ENCODE measurements at regions not wholly inside any gene's neighbourhood (a gene's known extent, or its start where the extent isn't known, plus 50 kb on each side); places are given as distances from the start of the nearest gene placed in this dataset.

DNA sequence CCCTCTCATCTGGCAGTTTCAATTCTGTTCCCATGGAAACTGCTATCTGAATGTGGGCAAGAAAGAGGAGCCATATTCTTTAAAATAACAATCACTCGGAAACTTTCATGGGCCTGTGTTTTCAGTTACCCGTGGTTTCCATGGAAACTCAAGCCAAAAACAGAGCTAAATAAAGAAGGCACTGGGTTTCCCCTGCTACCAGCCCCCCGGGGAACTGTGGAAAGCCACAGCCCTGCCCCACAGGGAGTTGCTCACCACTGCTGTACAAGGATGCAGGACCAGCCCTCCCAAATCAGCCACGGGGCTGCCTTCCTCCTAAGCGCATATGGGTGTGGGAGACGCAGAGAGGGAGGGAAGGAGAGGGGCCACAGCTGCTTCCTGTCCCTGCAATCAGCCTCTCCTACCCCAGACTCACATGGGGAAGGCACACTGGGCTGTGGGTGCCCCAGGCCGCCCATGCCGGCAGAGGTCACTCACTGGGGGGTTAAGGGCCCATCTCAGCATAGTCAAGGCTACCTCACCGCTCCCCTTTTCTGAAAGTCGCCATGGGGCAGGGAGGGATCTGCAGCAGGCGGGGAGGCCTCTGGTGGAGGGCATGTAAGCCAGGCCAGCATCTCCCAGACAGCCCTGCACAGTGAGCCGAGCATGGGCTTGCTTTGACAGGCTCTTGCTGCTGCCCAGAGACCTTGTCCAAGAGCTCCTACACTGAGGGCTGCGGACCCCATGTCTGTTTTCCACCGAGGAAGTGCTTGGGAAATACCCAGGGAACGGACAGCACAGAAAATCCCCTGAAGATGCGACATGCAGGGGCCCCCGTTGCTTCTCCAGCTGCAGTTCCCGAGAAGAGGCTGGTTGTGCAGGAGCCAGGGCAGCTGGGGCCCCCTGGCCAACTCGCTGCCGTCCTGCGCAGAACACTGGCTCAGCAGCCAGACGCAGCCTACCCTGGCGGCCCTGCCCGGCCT lies 157.3 kb upstream of the PPP2R2D start (continued):
- peak; percentile 11 for TF ChIP-seq RELA (IDR thresholded peaks at IDR 0.05; ENCODE audit: borderline replicate concordance, partially characterized antibody)
- TF ChIP-seq MEF2A (IDR thresholded peaks at IDR 0.05; ENCODE audit: insufficient read depth, low read depth, low read length), result peak; percentile 76
- peak; percentile 60; the same call in 1 of the 2 replicates for TF ChIP-seq PAX5 (IDR thresholded peaks at IDR 0.05; ENCODE audit: borderline replicate concordance, low read depth, low read length)
- TF ChIP-seq, protein P1, sequence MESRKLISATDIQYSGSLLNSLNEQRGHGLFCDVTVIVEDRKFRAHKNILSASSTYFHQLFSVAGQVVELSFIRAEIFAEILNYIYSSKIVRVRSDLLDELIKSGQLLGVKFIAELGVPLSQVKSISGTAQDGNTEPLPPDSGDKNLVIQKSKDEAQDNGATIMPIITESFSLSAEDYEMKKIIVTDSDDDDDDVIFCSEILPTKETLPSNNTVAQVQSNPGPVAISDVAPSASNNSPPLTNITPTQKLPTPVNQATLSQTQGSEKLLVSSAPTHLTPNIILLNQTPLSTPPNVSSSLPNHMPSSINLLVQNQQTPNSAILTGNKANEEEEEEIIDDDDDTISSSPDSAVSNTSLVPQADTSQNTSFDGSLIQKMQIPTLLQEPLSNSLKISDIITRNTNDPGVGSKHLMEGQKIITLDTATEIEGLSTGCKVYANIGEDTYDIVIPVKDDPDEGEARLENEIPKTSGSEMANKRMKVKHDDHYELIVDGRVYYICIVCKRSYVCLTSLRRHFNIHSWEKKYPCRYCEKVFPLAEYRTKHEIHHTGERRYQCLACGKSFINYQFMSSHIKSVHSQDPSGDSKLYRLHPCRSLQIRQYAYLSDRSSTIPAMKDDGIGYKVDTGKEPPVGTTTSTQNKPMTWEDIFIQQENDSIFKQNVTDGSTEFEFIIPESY (IDR thresholded peaks at IDR 0.05), result no peak
- 0 out of 2 replicates have a peak, but pooled peaks have one; percentile 32 for TF ChIP-seq GATAD2B (conservative IDR thresholded peaks at IDR 0.05; ENCODE audit: low read depth)
- peak; percentile 98 for TF ChIP-seq BMI1 (IDR thresholded peaks at IDR 0.05; ENCODE audit: borderline replicate concordance)
- peak; percentile 23 to 57; a peak in 3 of 4 replicates for TF ChIP-seq IKZF2 (IDR thresholded peaks at IDR 0.05)
- 0 out of 2 replicates have a peak, but pooled peaks have one; percentile 29 for TF ChIP-seq FOXM1 (IDR thresholded peaks at IDR 0.05; ENCODE audit: low read depth, low read length)
- no peak for TF ChIP-seq RCOR1 (conservative IDR thresholded peaks at IDR 0.05; ENCODE audit: low read depth, low read length)
- TF ChIP-seq, protein P2, sequence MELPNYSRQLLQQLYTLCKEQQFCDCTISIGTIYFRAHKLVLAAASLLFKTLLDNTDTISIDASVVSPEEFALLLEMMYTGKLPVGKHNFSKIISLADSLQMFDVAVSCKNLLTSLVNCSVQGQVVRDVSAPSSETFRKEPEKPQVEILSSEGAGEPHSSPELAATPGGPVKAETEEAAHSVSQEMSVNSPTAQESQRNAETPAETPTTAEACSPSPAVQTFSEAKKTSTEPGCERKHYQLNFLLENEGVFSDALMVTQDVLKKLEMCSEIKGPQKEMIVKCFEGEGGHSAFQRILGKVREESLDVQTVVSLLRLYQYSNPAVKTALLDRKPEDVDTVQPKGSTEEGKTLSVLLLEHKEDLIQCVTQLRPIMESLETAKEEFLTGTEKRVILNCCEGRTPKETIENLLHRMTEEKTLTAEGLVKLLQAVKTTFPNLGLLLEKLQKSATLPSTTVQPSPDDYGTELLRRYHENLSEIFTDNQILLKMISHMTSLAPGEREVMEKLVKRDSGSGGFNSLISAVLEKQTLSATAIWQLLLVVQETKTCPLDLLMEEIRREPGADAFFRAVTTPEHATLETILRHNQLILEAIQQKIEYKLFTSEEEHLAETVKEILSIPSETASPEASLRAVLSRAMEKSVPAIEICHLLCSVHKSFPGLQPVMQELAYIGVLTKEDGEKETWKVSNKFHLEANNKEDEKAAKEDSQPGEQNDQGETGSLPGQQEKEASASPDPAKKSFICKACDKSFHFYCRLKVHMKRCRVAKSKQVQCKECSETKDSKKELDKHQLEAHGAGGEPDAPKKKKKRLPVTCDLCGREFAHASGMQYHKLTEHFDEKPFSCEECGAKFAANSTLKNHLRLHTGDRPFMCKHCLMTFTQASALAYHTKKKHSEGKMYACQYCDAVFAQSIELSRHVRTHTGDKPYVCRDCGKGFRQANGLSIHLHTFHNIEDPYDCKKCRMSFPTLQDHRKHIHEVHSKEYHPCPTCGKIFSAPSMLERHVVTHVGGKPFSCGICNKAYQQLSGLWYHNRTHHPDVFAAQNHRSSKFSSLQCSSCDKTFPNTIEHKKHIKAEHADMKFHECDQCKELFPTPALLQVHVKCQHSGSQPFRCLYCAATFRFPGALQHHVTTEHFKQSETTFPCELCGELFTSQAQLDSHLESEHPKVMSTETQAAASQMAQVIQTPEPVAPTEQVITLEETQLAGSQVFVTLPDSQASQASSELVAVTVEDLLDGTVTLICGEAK (IDR thresholded peaks at IDR 0.05; ENCODE audit: borderline replicate concordance), result no peak
- TF ChIP-seq ESRRA (IDR thresholded peaks at IDR 0.05; ENCODE audit: low read length), result no peak
- no peak for TF ChIP-seq SREBF1 (IDR thresholded peaks at IDR 0.05; ENCODE audit: low read length)
- 0 out of 2 replicates have a peak, but pooled peaks have one; percentile 25 for TF ChIP-seq TCF12 (IDR thresholded peaks at IDR 0.05; ENCODE audit: low read depth, low read length)
- 0 out of 2 replicates have a peak, but pooled peaks have one; percentile 40 for TF ChIP-seq CBX5 (IDR thresholded peaks at IDR 0.05; ENCODE audit: low read depth)
- 0 out of 2 replicates have a peak, but pooled peaks have one; percentile 16 for TF ChIP-seq CHD2 (IDR thresholded peaks at IDR 0.05; ENCODE audit: borderline replicate concordance, low read depth, low read length)
- peak; percentile 82 for TF ChIP-seq IKZF1 (conservative IDR thresholded peaks at IDR 0.05)
- peak; percentile 48 for TF ChIP-seq DPF2 (IDR thresholded peaks at IDR 0.05)
- peak in 1 of 2 experiments; percentile 71; a peak in 1 of 4 replicates for TF ChIP-seq EP300 (IDR thresholded peaks at IDR 0.05; ENCODE audit: borderline replicate concordance in 1 of 2, control insufficient read depth in 1 of 2, low read depth in 2 of 2, low read length in 2 of 2)
- TF ChIP-seq IRF5 (IDR thresholded peaks at IDR 0.05; ENCODE audit: borderline replicate concordance), result no peak
- TF ChIP-seq BHLHE40 (IDR thresholded peaks at IDR 0.05; ENCODE audit: borderline replicate concordance in 1 of 2, low read depth in 2 of 2, low read length in 1 of 2), result peak in 1 of 2 experiments; percentile 28; a peak in 1 of 4 replicates
- no peak for TF ChIP-seq PAX8 (IDR thresholded peaks at IDR 0.05)
- TF ChIP-seq HDAC6 (IDR thresholded peaks at IDR 0.05; ENCODE audit: unreplicated experiment), result no peak
